Frontal cortex (tissue), 3 donors: ENCODE measurements at regions not wholly inside any gene's neighbourhood (a gene's known extent, or its start where the extent isn't known, plus 50 kb on each side); places are given as distances from the start of the nearest gene placed in this dataset.
A peak's percentile ranks its signal among the peaks of the same experiment; 100 is the strongest.

ENCODE experiments used
- DNase-seq, 2 donors: peaks; one replicate each; pipeline ENCODE4 v3.0.0; 2012; ENCODE audit warnings: low spot score in 2 of 2
- FAIRE-seq: peaks from 2 replicates; lab custom pipeline; 2012; peaks lifted over from hg19 to GRCh38; lab: Jason Lieb, UNC
- donor health status: control.
- donor health status: control.
- donor health status: control.

DNA sequence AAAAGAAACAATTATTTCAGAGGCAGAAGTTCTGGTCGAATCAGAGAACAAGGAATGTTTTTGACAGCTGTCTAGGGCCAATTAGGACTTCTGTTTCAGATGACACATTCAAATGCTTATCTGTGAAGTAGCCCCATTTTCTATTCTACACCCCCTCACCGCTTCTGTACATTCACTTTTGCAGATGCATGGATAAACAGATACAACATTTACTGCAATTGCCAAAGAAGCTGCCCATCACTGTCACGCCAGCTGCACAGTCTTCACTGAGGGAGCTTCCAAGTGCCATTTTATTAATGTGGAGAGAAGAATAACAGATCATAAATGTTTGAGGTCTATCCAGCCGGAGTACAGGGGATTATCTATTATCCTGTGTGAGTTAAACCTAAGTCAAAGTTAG is 426.8 kb upstream of the ARID1B start:
- FAIRE-seq (no peak), DNase-seq (no peak)

DNA sequence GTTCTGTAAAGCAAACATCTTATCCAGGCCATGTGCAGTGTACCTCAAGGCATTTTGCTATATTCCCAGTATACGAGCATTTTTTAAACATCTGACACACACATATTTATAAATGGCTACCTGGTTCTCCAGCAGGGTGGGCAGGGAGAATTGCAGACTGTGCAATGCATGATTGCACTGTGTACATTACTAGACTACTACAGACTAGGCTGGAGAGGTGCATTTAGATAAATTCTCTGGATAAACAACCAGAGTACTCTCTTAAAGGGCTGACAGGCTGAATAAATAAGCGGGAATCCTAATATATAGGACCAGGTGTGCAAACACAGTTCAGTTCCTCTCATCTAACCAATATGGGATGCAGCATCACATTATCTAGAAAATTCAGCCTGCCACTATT is 428.3 kb upstream of the ARID1B start:
- no peak for DNase-seq
- FAIRE-seq: no peak

DNA sequence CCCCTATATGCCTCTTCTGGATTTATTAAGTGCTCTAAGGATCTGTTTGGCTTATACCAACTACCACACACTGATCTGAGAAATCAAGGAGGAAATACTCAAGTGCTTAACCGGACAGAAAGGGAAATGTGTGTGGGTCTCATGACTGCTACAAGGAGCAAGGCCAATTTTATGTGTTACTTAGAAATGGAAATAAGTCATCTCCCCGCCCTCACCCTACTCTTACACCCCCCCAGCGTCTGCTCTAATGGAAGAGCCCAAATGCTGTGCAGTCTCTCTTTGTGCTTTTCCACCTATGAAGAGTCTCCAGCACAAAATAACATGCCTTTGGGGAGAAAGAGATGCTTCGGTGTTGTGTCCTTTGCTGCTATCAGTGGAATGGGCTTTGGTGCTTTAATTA is 428.8 kb upstream of the ARID1B start:
- FAIRE-seq: no peak
- DNase-seq: no peak

DNA sequence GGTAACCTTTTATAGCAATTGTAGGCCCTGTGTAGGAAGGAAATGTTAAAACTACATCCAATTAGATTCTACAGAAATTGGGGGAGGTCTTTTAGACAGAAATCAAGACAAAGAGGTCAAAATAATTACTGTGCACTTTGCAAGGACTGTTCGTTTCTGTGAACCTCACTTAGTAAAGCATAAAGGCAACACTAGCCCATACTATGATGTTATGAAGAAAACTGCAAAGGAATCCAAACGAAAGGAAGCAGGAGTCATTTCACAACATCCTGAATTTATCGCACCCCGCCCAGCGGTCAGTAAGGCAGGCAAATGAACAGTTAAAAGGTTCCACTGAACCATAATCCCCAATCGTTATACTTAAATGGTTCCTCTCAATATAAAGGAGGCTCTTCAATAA is 429.5 kb upstream of the ARID1B start:
- DNase-seq: no peak
- no peak for FAIRE-seq

DNA sequence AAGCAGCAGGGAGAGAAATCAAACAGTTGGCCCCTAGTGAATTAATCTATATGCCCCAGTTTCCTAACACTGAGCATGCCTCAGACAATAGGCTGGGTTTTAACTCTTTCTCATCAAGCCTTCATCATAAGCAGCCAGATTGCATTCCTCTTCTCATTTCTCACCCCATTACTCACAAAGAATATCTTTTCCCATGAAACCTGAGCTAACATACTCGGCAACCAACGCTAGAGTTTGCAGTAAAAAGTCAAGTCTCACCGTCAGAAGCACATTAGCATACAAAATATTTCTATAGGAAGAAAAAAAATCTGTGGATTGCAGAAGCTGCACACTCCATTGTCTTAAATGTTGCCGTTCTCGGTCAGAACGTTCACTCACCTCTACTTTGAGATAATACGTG is 429.9 kb upstream of the ARID1B start:
- no peak for DNase-seq
- no peak for FAIRE-seq

DNA sequence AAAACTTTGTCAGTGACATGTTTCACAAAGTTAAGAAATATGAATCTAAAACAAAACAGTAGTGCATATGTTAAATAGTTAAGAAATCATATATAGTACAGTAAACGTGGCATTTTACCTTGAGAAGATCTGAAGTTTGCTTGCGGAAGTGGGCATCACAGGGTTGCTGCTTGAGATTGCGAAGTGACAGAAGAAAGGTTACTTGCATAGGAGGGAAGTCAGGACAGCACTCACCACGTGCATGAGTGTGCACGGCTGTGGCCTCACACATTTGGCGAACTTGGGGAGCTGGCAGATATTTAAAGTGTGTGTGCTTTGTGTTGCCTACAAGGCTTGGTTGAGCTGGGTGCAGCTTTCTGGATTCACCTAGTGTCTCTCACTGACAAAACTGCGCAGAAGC is 431.5 kb upstream of the ARID1B start:
- no peak for DNase-seq
- FAIRE-seq: no peak

DNA sequence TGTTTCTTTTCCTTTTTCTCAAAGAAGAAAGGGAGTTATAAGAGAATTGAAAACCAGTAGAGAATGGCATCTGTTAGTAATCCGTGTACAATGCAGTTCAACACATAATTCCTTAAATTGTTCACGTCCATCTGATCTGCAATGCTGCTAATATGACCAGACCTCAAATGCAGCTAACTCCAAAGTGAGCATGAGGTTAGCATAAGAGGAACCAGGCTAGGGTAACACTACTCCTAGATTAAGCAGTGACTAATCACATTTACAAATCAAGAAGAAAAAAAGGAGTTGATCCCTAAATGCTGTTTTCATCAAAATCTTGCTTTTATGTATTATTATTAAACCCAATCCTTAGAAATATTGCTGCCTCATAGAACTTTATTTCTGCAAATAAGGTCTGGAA is 432.7 kb upstream of the ARID1B start:
- FAIRE-seq (no peak), DNase-seq (no peak)

DNA sequence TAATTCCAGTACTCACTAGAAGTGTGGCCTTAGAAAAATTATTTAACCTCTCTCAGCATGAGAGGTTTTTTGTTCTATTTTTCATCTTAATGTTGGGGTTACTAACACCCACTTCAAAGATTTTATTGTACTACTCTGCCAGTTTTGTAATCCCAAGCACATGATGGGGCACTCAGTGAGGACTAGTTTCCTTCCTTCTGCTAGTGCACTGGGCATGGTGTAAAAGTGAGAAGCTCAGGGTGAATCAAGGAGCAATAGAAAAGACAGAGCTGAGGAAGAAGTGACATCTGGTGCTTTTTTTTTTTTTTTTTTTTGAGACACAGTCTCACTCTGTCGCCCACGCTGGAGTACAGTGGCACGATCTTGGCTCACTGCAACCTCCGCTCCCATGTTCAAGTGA is 439.4 kb upstream of the ARID1B start:
- DNase-seq: no peak
- no peak for FAIRE-seq

DNA sequence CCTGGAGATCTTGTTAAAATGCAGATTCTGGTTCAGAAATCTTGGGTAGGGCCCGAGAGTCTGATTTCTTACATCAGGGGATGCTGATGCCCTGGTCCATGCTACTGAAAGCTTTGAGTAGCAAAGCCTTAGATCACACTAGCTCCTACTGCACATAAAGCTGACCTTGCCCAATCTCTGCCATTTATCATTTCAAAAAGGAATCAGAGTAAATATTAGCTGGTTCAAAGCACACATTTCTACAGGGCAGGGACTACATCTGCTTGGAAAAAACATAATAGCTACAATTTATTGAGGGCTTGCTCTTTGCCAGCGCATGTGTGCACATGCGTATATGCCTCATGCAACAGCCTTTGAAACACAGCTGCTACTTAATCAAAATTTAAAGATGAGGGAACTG is 440.4 kb upstream of the ARID1B start:
- DNase-seq: no peak

DNA sequence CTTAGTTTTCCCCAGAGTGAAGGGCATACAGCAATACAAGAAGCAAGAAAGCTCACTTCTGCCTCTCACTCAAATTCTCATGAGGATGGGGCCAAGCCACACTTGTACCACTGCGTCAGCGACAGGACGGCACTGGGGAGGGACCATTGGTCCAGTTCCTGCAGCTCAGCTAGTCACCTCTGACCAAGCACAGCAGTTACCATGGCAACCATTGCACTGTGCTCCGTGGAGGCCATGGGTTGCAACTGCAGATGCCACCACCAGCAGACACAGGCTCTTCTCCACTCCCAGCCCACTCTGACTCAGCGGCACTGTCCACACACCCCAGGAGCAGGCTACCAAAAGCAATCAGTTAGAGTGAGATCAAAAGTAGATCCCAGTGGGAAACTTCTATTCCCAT is 441.1 kb upstream of the ARID1B start:
- DNase-seq (no peak), FAIRE-seq (no peak)

More for the DNA sequence above, 440.4 kb upstream of the ARID1B start:
- no peak for FAIRE-seq

DNA sequence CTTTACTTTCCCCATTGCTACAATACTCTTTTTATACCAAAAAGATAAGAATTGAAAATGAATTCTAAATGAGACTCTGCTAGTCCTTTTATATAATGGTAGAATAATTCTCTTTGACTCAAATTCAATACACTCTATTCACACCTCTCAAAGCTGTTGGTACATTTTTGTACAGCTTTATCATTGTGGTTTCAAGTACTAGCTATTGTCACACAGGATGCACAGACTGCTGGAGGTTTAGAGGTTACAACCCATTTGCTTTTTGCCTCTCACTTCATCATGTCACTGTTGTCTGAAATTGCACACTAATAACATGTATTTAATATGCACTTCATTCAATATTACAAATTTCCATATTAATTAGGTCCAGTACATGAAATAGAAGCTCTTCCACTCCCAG is 442.2 kb upstream of the ARID1B start:
- DNase-seq (no peak), FAIRE-seq (no peak)

DNA sequence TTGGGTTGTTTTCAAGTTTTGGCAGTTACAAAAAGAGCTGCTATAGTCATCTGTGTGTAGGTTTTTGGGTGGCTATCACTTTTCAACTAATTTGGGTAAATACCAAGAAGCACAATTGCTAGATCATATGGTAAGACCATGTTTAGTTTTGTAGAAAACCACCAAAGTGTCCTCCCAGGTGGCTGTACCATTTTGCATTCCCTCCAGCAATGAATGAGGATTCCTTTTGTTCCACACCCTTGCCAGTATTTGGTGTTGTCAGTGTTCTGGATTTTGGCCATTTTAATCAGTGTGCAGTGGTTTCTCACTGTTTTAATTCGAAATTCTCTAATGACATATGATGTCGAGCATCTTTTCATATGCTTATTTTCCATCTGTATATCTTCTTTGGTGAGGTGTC is 457.5 kb upstream of the ARID1B start:
- FAIRE-seq: no peak
- DNase-seq: no peak

DNA sequence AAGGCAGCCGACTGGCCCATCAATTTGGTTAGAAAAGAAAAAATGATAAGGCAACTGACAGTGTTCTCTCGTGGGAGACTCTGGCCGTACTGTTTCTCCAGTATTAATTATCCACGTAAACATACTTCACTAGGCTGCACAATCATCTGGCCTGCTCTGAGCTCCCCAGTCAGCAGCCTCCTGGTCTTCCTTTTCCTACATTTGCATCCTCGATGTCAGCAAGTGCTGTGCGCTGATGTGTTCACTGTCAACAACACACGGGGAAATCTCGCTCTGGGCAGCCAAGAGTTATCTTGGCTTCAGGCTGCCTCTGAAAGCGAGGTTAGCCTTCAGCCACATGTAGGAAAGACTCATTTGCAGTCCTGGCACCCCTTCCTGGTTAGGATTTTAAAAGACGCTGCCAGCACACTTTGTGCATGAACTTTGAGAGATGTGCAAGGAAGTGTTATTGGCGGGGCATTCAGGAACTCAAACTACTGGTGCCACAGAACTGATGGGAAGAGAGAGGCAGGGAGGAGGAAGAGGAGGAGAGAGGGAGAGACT is 460.5 kb upstream of the ARID1B start:
- FAIRE-seq (no peak), DNase-seq (no peak)

DNA sequence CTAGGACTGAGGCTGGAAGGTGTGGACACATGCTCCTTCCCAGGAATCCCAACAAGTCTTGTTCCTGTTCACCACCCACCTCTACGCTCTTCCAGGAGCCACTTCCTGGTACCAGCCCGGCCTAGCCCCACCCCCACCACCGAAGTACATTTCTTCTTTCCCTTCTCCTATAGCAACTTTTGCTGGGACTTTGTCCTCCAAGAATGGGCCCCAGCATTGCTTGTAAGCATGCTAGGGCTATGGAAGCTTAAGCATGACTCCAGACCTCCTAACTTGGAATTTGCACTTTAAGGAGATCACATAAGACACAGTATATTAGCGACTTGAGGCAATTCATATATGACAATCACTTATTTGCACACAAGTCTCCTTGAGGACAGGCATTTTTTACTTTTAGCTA is 462.0 kb upstream of the ARID1B start:
- FAIRE-seq (no peak), DNase-seq (no peak)

DNA sequence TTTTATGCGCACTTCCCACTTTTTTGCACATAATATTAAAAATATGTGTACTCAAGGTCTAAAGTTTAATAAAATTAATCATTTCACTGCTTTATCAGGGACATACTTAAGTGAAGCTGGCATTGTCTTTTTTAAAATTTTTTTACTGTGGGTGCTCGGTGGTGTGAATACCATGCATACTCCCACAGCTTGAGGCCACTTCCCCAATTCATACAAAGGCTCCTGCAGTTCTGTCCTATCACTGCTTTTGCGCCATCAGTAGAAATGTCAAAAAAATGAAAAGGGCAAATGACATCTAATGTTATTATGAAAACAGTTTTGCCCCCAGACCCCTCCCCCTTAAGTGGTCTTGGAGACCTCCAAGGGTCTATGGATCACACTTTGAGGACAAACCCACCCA is 464.1 kb upstream of the ARID1B start:
- no peak for FAIRE-seq
- DNase-seq: no peak

DNA sequence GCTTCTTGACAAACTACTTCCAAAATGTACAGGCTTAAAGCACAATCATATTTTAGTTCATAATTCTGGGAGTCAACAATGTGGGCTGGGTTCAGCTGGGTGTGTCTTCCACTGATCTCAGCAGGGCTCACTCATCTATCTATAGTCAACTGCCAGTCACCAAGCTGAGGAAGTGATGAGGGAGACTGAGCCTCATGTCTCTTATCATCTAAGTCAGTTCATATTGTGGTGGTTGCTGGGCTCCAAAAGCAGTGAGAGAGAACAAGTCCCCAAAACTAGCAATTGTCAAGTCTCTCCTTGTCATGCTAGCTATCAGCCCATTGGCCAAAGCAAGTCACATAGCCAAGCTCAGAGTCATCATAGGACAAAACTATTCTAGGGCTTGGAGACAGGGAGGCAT is 465.9 kb upstream of the ARID1B start:
- FAIRE-seq: no peak
- no peak for DNase-seq

DNA sequence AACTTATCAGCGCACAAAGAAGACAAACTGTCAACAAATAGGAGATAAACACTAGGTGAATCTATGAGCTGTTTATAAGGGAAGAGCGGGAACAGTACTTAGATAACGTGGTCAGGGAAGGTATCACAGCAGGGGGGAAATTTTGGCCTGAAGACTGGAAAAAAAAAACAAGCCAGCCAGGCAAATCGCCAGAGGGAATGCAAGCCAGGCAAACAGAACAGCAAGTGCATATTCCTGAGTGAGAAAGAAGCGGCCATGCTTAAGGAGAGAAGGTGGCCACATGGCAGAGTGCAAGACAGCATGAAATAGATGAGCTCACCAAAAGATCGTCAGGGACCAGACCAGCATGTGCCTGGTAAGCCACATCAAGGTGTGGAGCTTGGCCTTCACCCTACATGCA is 466.5 kb upstream of the ARID1B start:
- no peak for DNase-seq

DNA sequence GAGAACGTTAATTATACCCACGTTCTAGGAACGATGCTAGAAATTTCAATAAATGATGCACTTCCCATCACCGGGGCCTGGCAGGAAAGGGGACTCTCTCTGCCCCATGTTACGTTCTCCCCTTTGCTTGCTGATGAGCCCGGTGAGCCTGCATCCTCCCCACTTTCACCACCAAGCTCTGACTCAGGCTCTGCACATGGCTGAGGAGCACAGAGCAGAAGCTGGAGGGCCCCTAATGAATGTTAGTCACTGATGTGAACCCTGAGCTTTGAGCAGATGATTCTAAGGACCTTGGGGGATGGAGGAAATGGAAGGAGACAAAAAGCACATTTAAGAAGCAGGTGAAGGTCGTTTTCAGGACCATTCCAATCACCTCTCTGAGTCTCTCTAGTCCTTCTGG is 468.2 kb upstream of the ARID1B start:
- no peak for FAIRE-seq

More for the DNA sequence above, 466.5 kb upstream of the ARID1B start:
- no peak for FAIRE-seq

DNA sequence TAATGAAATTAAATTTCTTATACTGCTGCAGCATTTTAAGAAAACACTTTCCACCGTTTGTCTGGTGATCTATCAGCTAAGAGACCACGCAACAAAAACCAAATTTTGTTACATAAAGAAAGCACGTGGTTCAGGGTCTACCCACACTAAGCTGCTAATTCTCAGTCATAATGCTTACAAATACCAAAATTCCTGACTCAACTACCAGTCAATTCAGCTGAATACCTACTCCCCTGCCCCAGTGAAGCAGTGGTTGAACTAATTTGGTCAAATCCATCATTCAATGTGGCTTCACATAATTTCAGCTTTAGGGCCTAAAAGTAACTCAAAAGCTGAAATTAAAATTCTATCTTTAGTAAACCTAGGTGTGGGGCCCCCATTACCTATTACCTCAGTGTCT is 468.6 kb upstream of the ARID1B start:
- FAIRE-seq: no peak
- DNase-seq: no peak

More for the DNA sequence above, 468.2 kb upstream of the ARID1B start:
- DNase-seq: no peak

DNA sequence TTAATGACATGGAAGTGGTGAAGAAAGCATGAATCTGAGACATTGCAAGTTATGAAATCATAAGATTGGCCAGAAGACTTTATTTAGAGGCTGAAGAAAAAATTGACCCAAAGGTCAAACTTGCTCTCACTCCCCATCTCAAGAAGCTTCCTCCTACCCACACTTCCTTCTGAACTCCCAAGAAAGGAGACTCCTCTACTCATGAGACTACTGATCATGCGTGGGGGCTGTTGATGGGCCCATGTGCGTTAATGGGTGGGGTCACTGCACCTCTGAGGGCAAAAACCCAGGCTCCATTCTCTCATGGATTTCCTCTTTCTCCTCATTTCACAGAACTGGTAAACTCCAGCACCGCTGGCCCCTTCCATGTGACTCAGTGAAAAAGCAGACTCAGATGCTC is 470.6 kb upstream of the ARID1B start:
- DNase-seq (no peak), FAIRE-seq (no peak)

DNA sequence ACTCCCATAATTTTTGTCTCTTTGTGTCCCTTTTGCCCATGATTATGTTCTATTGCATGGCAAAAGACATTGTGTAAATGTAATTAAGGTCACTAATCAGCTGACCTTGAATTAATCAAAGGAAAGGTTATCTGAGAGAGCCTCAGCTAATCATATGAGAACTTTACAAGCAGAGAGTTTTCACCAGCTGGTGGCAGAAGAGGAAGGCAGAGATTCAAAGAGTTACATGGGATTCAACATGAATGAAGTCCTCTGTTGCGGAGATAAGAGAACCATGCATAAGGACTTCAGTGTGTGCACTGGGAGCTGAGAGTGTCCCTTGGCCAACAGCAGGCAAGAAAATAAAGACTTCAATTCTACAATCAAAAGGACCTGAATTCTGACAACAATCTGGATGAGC is 494.1 kb upstream of the ARID1B start:
- DNase-seq (peak in 1 of 2 donors; percentile 12), FAIRE-seq (peak; percentile 70)

DNA sequence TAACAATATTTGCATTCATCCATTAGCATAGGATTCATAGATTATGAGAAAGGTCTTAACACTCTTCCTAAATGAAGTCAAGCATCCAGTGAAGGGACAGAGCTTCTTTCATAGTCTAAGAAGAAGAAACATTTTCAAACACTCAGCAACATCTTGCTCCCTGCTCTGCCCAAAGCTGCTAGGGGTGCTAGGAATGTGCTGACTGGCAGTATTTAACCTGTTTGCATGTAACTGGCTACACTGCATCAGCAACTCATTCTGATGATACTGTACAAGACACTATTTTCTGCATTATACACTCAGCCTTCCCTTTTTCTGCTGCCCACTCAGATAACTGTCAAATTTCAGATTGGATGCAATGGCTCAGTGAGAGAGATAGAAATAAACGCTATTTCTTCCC is 495.1 kb upstream of the ARID1B start:
- DNase-seq (no peak), FAIRE-seq (no peak)

DNA sequence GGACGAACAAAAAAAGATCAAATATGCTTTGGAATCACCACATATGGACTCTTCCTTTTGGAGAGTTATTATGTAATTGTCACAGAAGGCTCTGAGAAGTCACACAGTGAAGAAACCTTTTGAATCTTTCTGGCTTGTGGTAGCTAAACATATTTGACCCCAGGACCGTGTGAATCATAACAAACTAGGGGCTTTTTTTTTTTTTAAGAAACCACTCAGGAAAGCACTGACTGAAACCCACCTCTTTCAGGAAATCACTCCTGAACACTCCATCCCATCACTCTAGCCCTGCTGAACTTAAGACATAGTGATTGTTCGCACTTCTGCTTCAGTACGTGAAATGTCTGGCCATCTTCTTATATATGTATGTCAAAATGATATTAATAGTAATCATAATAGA is 495.9 kb upstream of the ARID1B start:
- DNase-seq: no peak
- no peak for FAIRE-seq
